ENCODE measurements at regions not wholly inside any gene's neighbourhood (a gene's known extent, or its start where the extent isn't known, plus 50 kb on each side); places are given as distances from the start of the nearest gene placed in this dataset.
"Not testable (repeated sequence)": the region's sequence is repeated elsewhere in the genome, so short reads cannot be mapped to it uniquely, and the experiment has no call there.

- Histone ChIP-seq H3K27ac (no peak overlapping the region), H3K27me3 (replicated peaks in 1 of 7) (no peaks in the 10 kb centered on the region), H3K36me3 (no peaks in the 10 kb centered on the region), H3K9me3 (no peaks in the 10 kb centered on the region), H3K4me3 (no peak overlapping the region), H3K4me1 (peaks cover 0 to 8% (median 2%) of the 10 kb centered on the region in 6 donors)
- intact Hi-C loops (cut with DNase I; ENCODE audit: low total_unique reads): no loop called here
- TF ChIP-seq POLR2AphosphoS5 (IDR thresholded peaks at IDR 0.05): no peak
- no peak for DNase-seq
- 82 to 93% (median 90%) methylated on average over 3 of the region's 3 CpGs for WGBS, 5 donors
Measured at GRCh38 chr12:67784831-67785230, 136.3 kb downstream of the DYRK2 start.

- Histone ChIP-seq H3K27ac (no peak overlapping the region), H3K4me1 (peaks cover 0 to 8% (median 2%) of the 10 kb centered on the region in 6 donors), H3K9me3 (no peaks in the 10 kb centered on the region), H3K36me3 (no peaks in the 10 kb centered on the region), H3K4me3 (no peak overlapping the region), H3K27me3 (replicated peaks in 1 of 7) (no peaks in the 10 kb centered on the region)
- TF ChIP-seq POLR2AphosphoS5 (IDR thresholded peaks at IDR 0.05): no peak
- TF ChIP-seq, protein P1, sequence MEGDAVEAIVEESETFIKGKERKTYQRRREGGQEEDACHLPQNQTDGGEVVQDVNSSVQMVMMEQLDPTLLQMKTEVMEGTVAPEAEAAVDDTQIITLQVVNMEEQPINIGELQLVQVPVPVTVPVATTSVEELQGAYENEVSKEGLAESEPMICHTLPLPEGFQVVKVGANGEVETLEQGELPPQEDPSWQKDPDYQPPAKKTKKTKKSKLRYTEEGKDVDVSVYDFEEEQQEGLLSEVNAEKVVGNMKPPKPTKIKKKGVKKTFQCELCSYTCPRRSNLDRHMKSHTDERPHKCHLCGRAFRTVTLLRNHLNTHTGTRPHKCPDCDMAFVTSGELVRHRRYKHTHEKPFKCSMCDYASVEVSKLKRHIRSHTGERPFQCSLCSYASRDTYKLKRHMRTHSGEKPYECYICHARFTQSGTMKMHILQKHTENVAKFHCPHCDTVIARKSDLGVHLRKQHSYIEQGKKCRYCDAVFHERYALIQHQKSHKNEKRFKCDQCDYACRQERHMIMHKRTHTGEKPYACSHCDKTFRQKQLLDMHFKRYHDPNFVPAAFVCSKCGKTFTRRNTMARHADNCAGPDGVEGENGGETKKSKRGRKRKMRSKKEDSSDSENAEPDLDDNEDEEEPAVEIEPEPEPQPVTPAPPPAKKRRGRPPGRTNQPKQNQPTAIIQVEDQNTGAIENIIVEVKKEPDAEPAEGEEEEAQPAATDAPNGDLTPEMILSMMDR (IDR thresholded peaks at IDR 0.05 in 8 of 11, conservative IDR thresholded peaks at IDR 0.05 in 3 of 11): no peak
- TF ChIP-seq POLR2A (IDR thresholded peaks at IDR 0.05): no peak
- intact Hi-C loops (cut with DNase I; ENCODE audit: low total_unique reads): no loop called here
- 65 to 83% (median 77%) methylated on average over 3 of the region's 3 CpGs for WGBS, 5 donors
- no peak for DNase-seq
Measured at GRCh38 chr12:67786086-67786485, 137.5 kb downstream of the DYRK2 start.

DNA sequence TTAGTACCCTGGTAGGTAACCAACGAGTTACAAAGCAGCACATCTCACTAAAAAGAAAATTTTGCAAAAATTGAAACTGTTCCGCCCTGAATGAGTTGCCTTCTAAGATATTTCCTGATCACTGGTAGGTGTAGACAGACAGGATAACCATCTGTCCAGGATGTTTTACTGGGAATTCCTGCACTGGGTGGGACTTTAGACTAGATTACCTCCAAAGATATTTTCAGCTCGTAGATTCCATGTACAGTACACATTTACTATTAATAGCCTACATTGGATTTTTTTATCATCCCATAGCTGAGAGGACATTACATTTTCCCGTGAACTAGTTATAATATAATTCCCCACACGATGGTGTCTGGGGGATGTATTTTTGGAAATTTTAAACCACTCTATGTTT lies 139.6 kb downstream of the DYRK2 start:
- intact Hi-C loops (cut with DNase I; ENCODE audit: low total_unique reads): no loop called here
- peaks cover 0 to 6% (median 2%) of the 10 kb centered on the region in 6 donors for H3K4me1 ChIP-seq
- no peak overlapping the region for H3K4me3 ChIP-seq
- no peak for DNase-seq
- no peak overlapping the region for H3K27ac ChIP-seq
- 73 to 82% (median 77%) methylated on average over 5 of the region's 5 CpGs for WGBS, 5 donors
- TF ChIP-seq, protein P1 (IDR thresholded peaks at IDR 0.05 in 8 of 11, conservative IDR thresholded peaks at IDR 0.05 in 3 of 11): no peak
- no peak for TF ChIP-seq POLR2AphosphoS5 (IDR thresholded peaks at IDR 0.05)
- no peak for TF ChIP-seq POLR2A (IDR thresholded peaks at IDR 0.05)
- H3K36me3 ChIP-seq: no peaks in the 10 kb centered on the region
- peaks cover 0 to 6% (median 0%) of the 10 kb centered on the region in 8 donors for H3K9me3 ChIP-seq
- H3K27me3 ChIP-seq (replicated peaks in 1 of 7): no peaks in the 10 kb centered on the region

DNA sequence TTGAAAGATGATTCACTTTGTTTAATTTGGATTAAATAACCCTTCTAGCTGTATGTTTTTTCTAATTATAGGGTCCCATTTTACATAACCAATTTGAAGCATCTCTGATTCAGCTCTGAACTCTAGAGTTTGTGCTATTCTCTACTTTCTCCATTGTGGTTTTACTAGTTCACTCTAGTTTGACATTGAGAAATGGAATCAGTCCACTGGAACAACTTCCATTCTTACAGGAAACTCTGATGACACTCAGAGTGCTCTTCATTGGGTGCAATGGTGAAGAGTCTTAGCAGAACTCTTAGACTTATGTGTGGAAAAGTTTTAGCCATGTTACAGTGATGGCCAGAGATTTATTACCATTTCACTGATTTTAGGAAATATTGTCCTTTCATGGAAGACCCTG lies 140.7 kb downstream of the DYRK2 start:
- H3K36me3 ChIP-seq: no peaks in the 10 kb centered on the region
- no peaks in the 10 kb centered on the region for H3K4me1 ChIP-seq
- peaks cover 0 to 6% (median 0%) of the 10 kb centered on the region in 8 donors for H3K9me3 ChIP-seq
- intact Hi-C loops (cut with DNase I; ENCODE audit: low total_unique reads): no loop called here
- H3K4me3 ChIP-seq: no peak overlapping the region
- DNase-seq: no peak
- H3K27ac ChIP-seq: no peak overlapping the region
- TF ChIP-seq, protein P1 (IDR thresholded peaks at IDR 0.05 in 8 of 11, conservative IDR thresholded peaks at IDR 0.05 in 3 of 11): no peak
- TF ChIP-seq POLR2AphosphoS5 (IDR thresholded peaks at IDR 0.05): no peak
- TF ChIP-seq POLR2A (IDR thresholded peaks at IDR 0.05): no peak
- no peaks in the 10 kb centered on the region for H3K27me3 ChIP-seq (replicated peaks in 1 of 7)

DNA sequence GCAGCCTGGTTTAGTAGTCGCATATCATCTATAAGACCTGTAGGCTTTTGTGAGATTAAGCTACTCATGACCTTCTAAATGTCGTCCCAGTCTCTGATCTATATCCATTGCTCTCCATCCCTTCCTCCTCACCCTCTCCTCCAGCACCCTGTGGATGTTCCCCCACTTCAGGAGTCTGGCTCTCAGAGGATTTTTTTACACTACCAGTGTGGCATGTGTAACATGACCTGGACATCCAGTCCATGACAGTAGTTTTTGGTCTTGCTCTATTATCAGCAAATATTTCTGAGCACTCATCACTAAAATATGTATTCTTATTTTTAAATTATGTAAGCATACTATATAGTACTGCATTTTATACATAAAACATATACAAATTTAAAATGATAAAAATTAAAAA lies 142.1 kb downstream of the DYRK2 start:
- Histone ChIP-seq H3K36me3 (no peaks in the 10 kb centered on the region), H3K4me3 (no peak overlapping the region), H3K27me3 (replicated peaks in 1 of 7) (no peaks in the 10 kb centered on the region), H3K9me3 (peaks cover 0 to 6% (median 0%) of the 10 kb centered on the region in 8 donors), H3K27ac (no peak overlapping the region), H3K4me1 (no peaks in the 10 kb centered on the region)
- TF ChIP-seq POLR2AphosphoS5 (IDR thresholded peaks at IDR 0.05) (no peak), POLR2A (IDR thresholded peaks at IDR 0.05) (no peak)
- TF ChIP-seq, protein P1 (IDR thresholded peaks at IDR 0.05 in 8 of 11, conservative IDR thresholded peaks at IDR 0.05 in 3 of 11): no peak
- intact Hi-C loops (cut with DNase I; ENCODE audit: low total_unique reads): no loop called here
- DNase-seq: no peak
- 86 to 90% (median 90%) methylated on average over 2 of the region's 2 CpGs for WGBS, 5 donors

DNA sequence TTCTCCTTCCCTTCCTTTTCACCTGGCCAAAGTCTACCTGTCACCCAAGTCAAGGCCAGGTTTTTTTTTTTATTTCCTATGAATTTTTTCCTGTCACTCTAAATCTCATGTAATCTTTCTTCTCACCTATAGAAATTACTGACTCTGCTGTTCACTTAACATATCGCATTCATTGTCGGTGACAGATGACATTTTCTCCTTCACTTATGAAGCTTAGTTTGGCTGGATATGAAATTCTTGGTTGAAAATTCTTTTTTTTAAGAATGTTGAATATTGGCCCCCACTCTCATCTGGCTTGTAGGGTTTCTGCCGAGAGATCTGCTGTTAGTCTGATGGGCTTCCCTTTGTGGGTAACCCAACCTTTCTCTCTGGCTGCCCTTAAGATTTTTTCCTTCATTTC lies 142.8 kb downstream of the DYRK2 start:
- intact Hi-C loops (cut with DNase I; ENCODE audit: low total_unique reads); H3K4me3 ChIP-seq; DNase-seq; H3K36me3 ChIP-seq; H3K4me1 ChIP-seq; H3K27ac ChIP-seq; H3K27me3 ChIP-seq (replicated peaks in 1 of 7); H3K9me3 ChIP-seq: not testable (repeated sequence)
- WGBS, 5 donors: 96 to 99% (median 99%) methylated on average over 3 of the region's 3 CpGs

Measured in spleen (tissue), 11 donors.